GM19351 (cell line): ENCODE measurements at regions not wholly inside any gene's neighbourhood (a gene's known extent, or its start where the extent isn't known, plus 50 kb on each side); places are given as distances from the start of the nearest gene placed in this dataset.

ENCODE experiments used
- ATAC-seq: cut with Tn5 transposase; IDR thresholded peaks from one replicate; pipeline ENCODE4 v1.9.1; 2021; ENCODE audit warnings: mild to moderate bottlenecking, moderate library complexity; ENCODE audit not compliant: unreplicated experiment

- no peak for ATAC-seq
Measured at GRCh38 chr18:38019292-38019691, 453.7 kb upstream of the CELF4 start.

- ATAC-seq, result no peak
Measured at GRCh38 chr18:38010971-38011857, 445.6 kb upstream of the CELF4 start.

GRCh38 chr18:38010037-38010436, 444.4 kb upstream of the CELF4 start:
- no peak for ATAC-seq

- ATAC-seq, result no peak
Measured at GRCh38 chr18:38009320-38009719, 443.7 kb upstream of the CELF4 start.

GRCh38 chr18:38007676-38008330, 442.2 kb upstream of the CELF4 start:
- ATAC-seq, result no peak

- no peak for ATAC-seq
Measured at GRCh38 chr18:38007026-38007425, 441.4 kb upstream of the CELF4 start.

- no peak for ATAC-seq
Measured at GRCh38 chr18:38006541-38006940, 440.9 kb upstream of the CELF4 start.

GRCh38 chr18:37997695-37998094, 432.1 kb upstream of the CELF4 start:
- ATAC-seq, result no peak

- no peak for ATAC-seq
Measured at GRCh38 chr18:37987901-37988300, 422.3 kb upstream of the CELF4 start.

- no peak for ATAC-seq
Measured at GRCh38 chr18:37986665-37987064, 421.1 kb upstream of the CELF4 start.

- ATAC-seq, result no peak
Measured at GRCh38 chr18:37985126-37985525, 419.5 kb upstream of the CELF4 start.

GRCh38 chr18:37980556-37980955, 415.0 kb upstream of the CELF4 start:
- no peak for ATAC-seq

- no peak for ATAC-seq
Measured at GRCh38 chr18:37975446-37975845, 409.8 kb upstream of the CELF4 start.

- ATAC-seq, result no peak
Measured at GRCh38 chr18:37967261-37967660, 401.7 kb upstream of the CELF4 start.

- no peak for ATAC-seq
Measured at GRCh38 chr18:37965572-37965970, 400.0 kb upstream of the CELF4 start.

- no peak for ATAC-seq
Measured at GRCh38 chr18:37964885-37965571, 399.4 kb upstream of the CELF4 start.

GRCh38 chr18:37963837-37964236, 398.2 kb upstream of the CELF4 start:
- no peak for ATAC-seq

GRCh38 chr18:37962316-37962966, 396.8 kb upstream of the CELF4 start:
- ATAC-seq, result no peak

GRCh38 chr18:37958499-37958898, 392.9 kb upstream of the CELF4 start:
- ATAC-seq, result no peak

- peak; percentile 60 for ATAC-seq
Measured at GRCh38 chr18:37956902-37957301, 391.3 kb upstream of the CELF4 start.

GRCh38 chr18:37956020-37956419, 390.4 kb upstream of the CELF4 start:
- ATAC-seq, result no peak
